ENCODE measurements at regions not wholly inside any gene's neighbourhood (a gene's known extent, or its start where the extent isn't known, plus 50 kb on each side); places are given as distances from the start of the nearest gene placed in this dataset.

- ChIA-PET POLR2A (no interaction called here), CTCF (interaction anchor here (0.6 kb wide), 1 partner anchor 1716 kb away, joined by 3 read pairs; no protein-coding TSS in a partner anchor)
- DNase-seq (no peak), ATAC-seq (ENCODE audit: low read depth) (no peak)
- Mint-ChIP-seq H3K9me3 (peaks cover 3% of the 10 kb centered on the region), H3K36me3 (ENCODE audit: low read depth) (no peaks in the 10 kb centered on the region), H3K4me3 (no peak overlapping the region), H3K27me3 (no peaks in the 10 kb centered on the region), H3K27ac (no peak overlapping the region), H3K4me1 (no peaks in the 10 kb centered on the region)
- TF ChIP-seq CTCF (IDR thresholded peaks at IDR 0.05) = no peak
- intact Hi-C loops (cut with micrococcal nuclease) = no loop called here
These were observed 56.5 kb upstream of the SP4 start for GRCh38 chr7:21371360-21371759.

- H3K4me1 Mint-ChIP-seq = no peaks in the 10 kb centered on the region
- no peaks in the 10 kb centered on the region for H3K27me3 Mint-ChIP-seq
- CTCF ChIA-PET = no interaction called here
- H3K4me3 Mint-ChIP-seq = no peak overlapping the region
- ATAC-seq (ENCODE audit: low read depth) = no peak
- TF ChIP-seq CTCF (IDR thresholded peaks at IDR 0.05) = no peak
- no peak overlapping the region for H3K27ac Mint-ChIP-seq
- peaks cover 9% of the 10 kb centered on the region for H3K9me3 Mint-ChIP-seq
- intact Hi-C loops (cut with micrococcal nuclease) = no loop called here
- no peak for DNase-seq
- peaks cover 5% of the 10 kb centered on the region for H3K36me3 Mint-ChIP-seq (ENCODE audit: low read depth)
- POLR2A ChIA-PET = no interaction called here
These were observed 54.9 kb upstream of the SP4 start for GRCh38 chr7:21373031-21373430.

DNA sequence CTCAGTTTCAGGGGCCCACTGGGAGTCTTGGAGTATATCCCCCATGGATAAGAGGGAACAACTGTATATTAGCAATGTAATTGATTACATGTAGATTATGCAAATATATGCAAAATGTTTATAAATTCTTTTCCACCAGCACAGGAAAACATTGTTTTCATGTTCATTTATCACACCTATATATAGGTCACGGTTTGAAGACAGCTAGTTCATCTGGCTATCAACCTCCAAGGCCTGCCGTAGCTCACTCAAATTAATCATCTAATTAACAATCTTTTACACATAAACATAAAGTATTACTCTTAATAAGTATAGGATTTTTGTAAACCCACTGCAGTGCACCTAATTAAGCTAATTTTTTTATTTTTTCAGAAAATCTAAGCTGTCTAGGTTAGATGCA is 53.7 kb upstream of the SP4 start:
- intact Hi-C loops (cut with micrococcal nuclease) = no loop called here
- Mint-ChIP-seq H3K4me1 (no peaks in the 10 kb centered on the region), H3K4me3 (no peak overlapping the region), H3K27ac (no peak overlapping the region), H3K36me3 (ENCODE audit: low read depth) (peaks cover 8% of the 10 kb centered on the region), H3K27me3 (no peaks in the 10 kb centered on the region), H3K9me3 (peaks cover 13% of the 10 kb centered on the region)
- no peak for TF ChIP-seq CTCF (IDR thresholded peaks at IDR 0.05)
- ATAC-seq (ENCODE audit: low read depth) = no peak
- DNase-seq = no peak
- ChIA-PET POLR2A (no interaction called here), CTCF (no interaction called here)

DNA sequence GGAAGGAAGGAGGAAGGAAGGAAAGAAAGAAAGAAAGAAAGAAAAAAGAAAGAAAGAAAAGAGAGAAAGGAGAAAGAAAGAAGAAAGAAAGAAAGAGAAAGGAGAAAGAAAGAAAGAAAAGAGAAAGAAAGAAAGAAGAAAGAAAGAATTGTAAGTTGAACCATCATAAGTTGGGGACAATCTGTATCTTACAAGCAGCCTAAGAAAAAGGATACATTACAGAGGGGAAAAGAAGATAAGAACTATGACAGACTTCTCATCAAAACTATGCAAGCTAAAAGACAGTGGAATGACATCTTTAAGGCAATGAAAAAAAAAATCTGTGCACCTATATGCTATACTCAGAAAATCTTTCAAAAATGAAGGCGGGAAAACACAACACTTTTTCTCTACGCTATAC is 50.3 kb upstream of the SP4 start:
- no peak overlapping the region for H3K27ac Mint-ChIP-seq
- peaks cover 13% of the 10 kb centered on the region for H3K9me3 Mint-ChIP-seq
- TF ChIP-seq CTCF (IDR thresholded peaks at IDR 0.05) = no peak
- POLR2A ChIA-PET = no interaction called here
- no peaks in the 10 kb centered on the region for H3K4me1 Mint-ChIP-seq
- intact Hi-C loops (cut with micrococcal nuclease) = no loop called here
- H3K27me3 Mint-ChIP-seq = no peaks in the 10 kb centered on the region
- no peak overlapping the region for H3K4me3 Mint-ChIP-seq
- H3K36me3 Mint-ChIP-seq (ENCODE audit: low read depth) = peaks cover 8% of the 10 kb centered on the region
- DNase-seq = no peak
- no peak for ATAC-seq (ENCODE audit: low read depth)
- CTCF ChIA-PET = no interaction called here

Measured in activated B cell treated with CpG ODN at 0.5 μM for 24 hours (primary cell).